Spinal cord (tissue), 9 donors: ENCODE measurements at regions not wholly inside any gene's neighbourhood (a gene's known extent, or its start where the extent isn't known, plus 50 kb on each side); places are given as distances from the start of the nearest gene placed in this dataset.

Source experiments
- DNase-seq, 6 donors: peaks; one replicate each; pipeline versions ENCODE4 v3.0.0 to v3.0.0-alpha.2; 2013 to 2015; ENCODE audit warnings: low spot score in 6 of 6, low read depth in 4 of 6
- H3K27ac ChIP-seq: one replicate; pipeline ENCODE4 v1.5.1; 2013; ENCODE audit warnings: low read depth, low read length, control low read depth
- H3K27me3 ChIP-seq: one replicate; pipeline ENCODE4 v1.6.1; 2013; ENCODE audit warnings: low read length; ENCODE audit not compliant: control insufficient read depth, insufficient read depth
- H3K36me3 ChIP-seq: one replicate; pipeline ENCODE4 v1.6.1; 2013; ENCODE audit warnings: low read length; ENCODE audit not compliant: control insufficient read depth, insufficient read depth
- H3K4me1 ChIP-seq: one replicate; pipeline ENCODE4 v1.6.1; 2013; ENCODE audit warnings: low read length; ENCODE audit not compliant: control insufficient read depth, insufficient read depth
- H3K4me3 ChIP-seq: one replicate; pipeline ENCODE4 v1.5.1; 2013; ENCODE audit warnings: low read depth, low read length, control low read depth
- H3K9me3 ChIP-seq: one replicate; pipeline ENCODE4 v1.6.1; 2013; ENCODE audit warnings: low read length; ENCODE audit not compliant: control insufficient read depth, insufficient read depth
- WGBS: methylation state at CpG from one replicate; pipeline ENCODE4 v1.1.5; 2013; ENCODE audit warnings: missing lambda C conversion rate; ENCODE audit not compliant: insufficient coverage; 5-methylcytosine and 5-hydroxymethylcytosine counted together
- donor health status: healthy.

GRCh38 chr2:128813352-128814034, 494.8 kb upstream of the HS6ST1 start:
- 44% methylated on average over 7 of the region's 7 CpGs for WGBS
- DNase-seq: no peak
- Histone ChIP-seq H3K27ac (no peak overlapping the region), H3K4me3 (no peak overlapping the region), H3K4me1 (peaks cover 6% of the 10 kb centered on the region), H3K9me3 (no peaks in the 10 kb centered on the region), H3K36me3 (no peaks in the 10 kb centered on the region), H3K27me3 (no peaks in the 10 kb centered on the region)

- no peak for DNase-seq
- Histone ChIP-seq H3K27ac (no peak overlapping the region), H3K27me3 (no peaks in the 10 kb centered on the region), H3K36me3 (no peaks in the 10 kb centered on the region), H3K4me1 (peaks cover 13% of the 10 kb centered on the region), H3K9me3 (no peaks in the 10 kb centered on the region), H3K4me3 (no peak overlapping the region)
- WGBS: no CpG with 5 or more reads among the region's 3 CpGs
Measured at GRCh38 chr2:128815248-128815647, 496.6 kb upstream of the HS6ST1 start.

DNA sequence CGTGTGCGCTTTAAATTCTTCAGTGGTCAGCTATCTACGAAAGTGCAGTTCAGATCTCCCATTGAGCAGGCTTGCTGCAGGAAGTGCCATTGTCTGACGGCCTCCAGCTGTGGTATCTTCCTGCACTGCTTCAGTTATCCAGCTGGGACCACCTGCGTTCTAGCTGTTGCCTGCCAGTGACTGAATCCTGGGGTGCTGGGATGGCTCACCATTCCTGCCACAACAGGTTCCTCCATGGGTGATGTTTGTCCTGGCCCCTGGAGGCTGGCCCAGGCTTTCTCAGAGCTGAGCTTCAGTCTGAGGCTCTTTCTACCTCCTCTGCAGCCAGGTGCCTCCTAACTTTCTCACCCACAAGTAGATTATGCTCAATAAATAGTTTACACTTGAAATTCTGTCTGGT, 498.5 kb upstream of the HS6ST1 start:
- H3K9me3 ChIP-seq: no peaks in the 10 kb centered on the region
- H3K4me1 ChIP-seq: peaks cover 22% of the 10 kb centered on the region
- DNase-seq: no peak
- no peak overlapping the region for H3K27ac ChIP-seq
- no peak overlapping the region for H3K4me3 ChIP-seq
- 66% methylated on average over 5 of the region's 5 CpGs for WGBS
- H3K27me3 ChIP-seq: no peaks in the 10 kb centered on the region
- no peaks in the 10 kb centered on the region for H3K36me3 ChIP-seq

- peak in 1 of 6 donors; percentile 32 for DNase-seq
- H3K4me1 ChIP-seq: peaks cover 22% of the 10 kb centered on the region
- WGBS: no CpG with 5 or more reads among the region's 6 CpGs
- no peaks in the 10 kb centered on the region for H3K36me3 ChIP-seq
- no peak overlapping the region for H3K27ac ChIP-seq
- no peaks in the 10 kb centered on the region for H3K9me3 ChIP-seq
- no peaks in the 10 kb centered on the region for H3K27me3 ChIP-seq
- no peak overlapping the region for H3K4me3 ChIP-seq
Measured at GRCh38 chr2:128817813-128818212, 499.1 kb upstream of the HS6ST1 start.

DNA sequence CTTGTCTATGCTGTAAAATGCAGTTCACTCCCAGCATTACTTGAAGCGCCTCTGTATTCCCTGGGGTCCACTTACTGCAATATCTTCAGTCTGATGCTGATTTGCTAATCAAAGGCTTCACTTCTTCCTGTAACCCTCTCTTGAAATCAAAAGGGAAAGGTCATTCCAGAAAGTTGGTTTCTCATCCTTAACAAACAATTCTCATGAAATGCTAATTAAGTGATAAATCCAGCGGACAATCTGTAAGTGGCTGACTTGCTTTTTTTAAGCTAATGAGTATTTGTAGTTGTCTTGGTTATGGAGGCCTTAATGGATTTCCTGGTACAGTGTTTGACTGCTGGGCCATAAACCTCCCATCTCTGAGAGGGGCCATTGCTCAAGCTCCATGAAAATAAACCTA, 499.6 kb upstream of the HS6ST1 start:
- Histone ChIP-seq H3K4me3 (no peak overlapping the region), H3K27me3 (no peaks in the 10 kb centered on the region), H3K36me3 (no peaks in the 10 kb centered on the region), H3K27ac (no peak overlapping the region), H3K9me3 (no peaks in the 10 kb centered on the region), H3K4me1 (peaks cover 22% of the 10 kb centered on the region)
- 60% methylated on average over 1 of the region's 2 CpGs for WGBS
- DNase-seq: peak in 2 of 6 donors; percentile 25 to 89

DNA sequence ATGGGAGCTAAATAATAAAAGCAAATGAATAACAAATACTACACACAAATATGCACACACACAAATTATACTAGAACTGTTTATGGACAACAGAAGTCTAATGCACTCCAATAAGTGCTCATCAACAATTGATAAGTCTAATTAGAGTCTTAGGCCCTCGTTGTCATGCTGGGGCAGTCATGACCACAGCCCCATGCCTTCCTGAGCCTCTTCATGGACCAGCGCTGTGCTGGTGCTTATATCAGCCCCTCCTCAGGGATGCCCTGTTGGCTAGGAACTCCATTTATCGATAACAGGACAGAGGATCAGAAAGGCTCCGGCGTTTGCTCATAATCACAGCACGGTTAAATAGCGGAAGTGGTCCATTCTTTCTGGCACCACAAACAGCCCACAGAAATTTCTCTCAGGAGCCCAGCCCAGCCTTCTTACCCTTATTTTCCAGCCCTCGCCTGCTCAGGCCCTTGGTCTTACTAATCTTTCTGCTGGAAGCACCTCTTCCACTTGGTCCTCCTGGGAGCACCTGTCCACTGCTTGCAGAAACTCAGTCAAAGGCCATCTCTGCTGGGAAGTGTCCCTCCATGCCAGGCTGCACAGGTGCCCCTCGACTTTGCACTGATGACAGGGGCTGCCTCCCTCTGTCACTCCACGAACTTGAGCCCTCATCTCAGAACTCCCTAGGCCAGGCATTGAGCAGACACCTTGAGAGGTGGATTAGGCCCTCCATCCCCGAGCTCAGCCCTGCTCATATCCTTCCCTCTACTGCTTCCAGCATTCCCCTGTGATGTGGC, 500.2 kb upstream of the HS6ST1 start:
- Histone ChIP-seq H3K27ac (no peak overlapping the region), H3K4me3 (no peak overlapping the region), H3K36me3 (no peaks in the 10 kb centered on the region), H3K27me3 (no peaks in the 10 kb centered on the region), H3K4me1 (peaks cover 22% of the 10 kb centered on the region), H3K9me3 (no peaks in the 10 kb centered on the region)
- DNase-seq: no peak
- WGBS: 72% methylated on average over 9 of the region's 11 CpGs

GRCh38 chr2:128820452-128820851, 501.8 kb upstream of the HS6ST1 start:
- Histone ChIP-seq H3K4me1 (peaks cover 22% of the 10 kb centered on the region), H3K27me3 (no peaks in the 10 kb centered on the region), H3K27ac (no peak overlapping the region), H3K4me3 (no peak overlapping the region), H3K36me3 (no peaks in the 10 kb centered on the region), H3K9me3 (peaks cover 2% of the 10 kb centered on the region)
- peak in 2 of 6 donors; percentile 22 to 56 for DNase-seq
- WGBS: 60% methylated on average over 4 of the region's 4 CpGs

- no peak overlapping the region for H3K27ac ChIP-seq
- peaks cover 22% of the 10 kb centered on the region for H3K4me1 ChIP-seq
- WGBS: 80% methylated on average over 1 of the region's 1 CpG
- H3K36me3 ChIP-seq: no peaks in the 10 kb centered on the region
- DNase-seq: no peak
- H3K4me3 ChIP-seq: no peak overlapping the region
- H3K9me3 ChIP-seq: peaks cover 2% of the 10 kb centered on the region
- no peaks in the 10 kb centered on the region for H3K27me3 ChIP-seq
Measured at GRCh38 chr2:128821010-128821409, 502.3 kb upstream of the HS6ST1 start.

DNA sequence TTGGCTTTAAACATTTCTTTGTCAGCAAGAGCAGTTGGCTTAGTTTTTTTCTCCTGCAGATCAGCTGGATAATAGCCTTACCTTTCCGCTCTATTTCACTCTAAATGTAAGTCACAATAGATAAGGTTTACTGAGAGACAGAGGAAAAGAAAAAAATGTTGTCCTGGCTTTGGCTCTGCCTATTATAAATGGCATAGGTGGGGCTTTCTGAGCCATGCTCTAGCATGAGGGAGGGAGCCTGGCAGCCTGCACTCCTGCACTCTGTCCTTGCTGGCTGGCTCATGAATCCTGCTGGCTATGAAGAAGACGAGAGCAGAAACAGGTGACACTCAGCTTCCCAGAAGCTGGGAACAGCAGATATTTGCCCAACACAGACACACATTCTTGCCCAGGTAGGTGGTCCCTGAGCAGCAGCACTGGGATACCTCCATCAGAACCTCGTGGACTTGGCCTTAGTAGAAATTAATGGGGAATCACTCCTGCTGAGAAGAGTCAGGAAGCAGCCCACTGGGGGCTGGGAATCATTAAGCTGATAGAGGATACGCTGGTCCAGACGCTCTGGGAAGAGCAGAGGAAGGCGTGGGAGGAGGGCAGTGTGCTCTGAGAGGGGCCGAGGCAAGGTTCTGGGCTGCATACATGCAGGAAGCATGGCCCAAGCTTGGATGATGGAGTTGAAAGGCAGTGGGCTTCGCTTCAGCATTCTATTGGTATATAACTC, 514.4 kb upstream of the HS6ST1 start:
- Histone ChIP-seq H3K4me1 (peaks cover 5% of the 10 kb centered on the region), H3K27me3 (no peaks in the 10 kb centered on the region), H3K36me3 (no peaks in the 10 kb centered on the region), H3K27ac (no peak overlapping the region), H3K4me3 (no peak overlapping the region), H3K9me3 (no peaks in the 10 kb centered on the region)
- DNase-seq: peak in 2 of 6 donors; percentile 23 to 60
- 43% methylated on average over 6 of the region's 8 CpGs for WGBS
